GM11168 (cell line): ENCODE measurements at regions not wholly inside any gene's neighbourhood (a gene's known extent, or its start where the extent isn't known, plus 50 kb on each side); places are given as distances from the start of the nearest gene placed in this dataset.

Experiments used
- in situ Hi-C: fragments of 300-500 bp; cut with MboI; formaldehyde crosslinking; loops from one replicate; pipeline ENCODE4 v1.12.0; 2022; ENCODE audit warnings: low sequenced_read_pairs; ENCODE audit not compliant: unreplicated experiment

DNA sequence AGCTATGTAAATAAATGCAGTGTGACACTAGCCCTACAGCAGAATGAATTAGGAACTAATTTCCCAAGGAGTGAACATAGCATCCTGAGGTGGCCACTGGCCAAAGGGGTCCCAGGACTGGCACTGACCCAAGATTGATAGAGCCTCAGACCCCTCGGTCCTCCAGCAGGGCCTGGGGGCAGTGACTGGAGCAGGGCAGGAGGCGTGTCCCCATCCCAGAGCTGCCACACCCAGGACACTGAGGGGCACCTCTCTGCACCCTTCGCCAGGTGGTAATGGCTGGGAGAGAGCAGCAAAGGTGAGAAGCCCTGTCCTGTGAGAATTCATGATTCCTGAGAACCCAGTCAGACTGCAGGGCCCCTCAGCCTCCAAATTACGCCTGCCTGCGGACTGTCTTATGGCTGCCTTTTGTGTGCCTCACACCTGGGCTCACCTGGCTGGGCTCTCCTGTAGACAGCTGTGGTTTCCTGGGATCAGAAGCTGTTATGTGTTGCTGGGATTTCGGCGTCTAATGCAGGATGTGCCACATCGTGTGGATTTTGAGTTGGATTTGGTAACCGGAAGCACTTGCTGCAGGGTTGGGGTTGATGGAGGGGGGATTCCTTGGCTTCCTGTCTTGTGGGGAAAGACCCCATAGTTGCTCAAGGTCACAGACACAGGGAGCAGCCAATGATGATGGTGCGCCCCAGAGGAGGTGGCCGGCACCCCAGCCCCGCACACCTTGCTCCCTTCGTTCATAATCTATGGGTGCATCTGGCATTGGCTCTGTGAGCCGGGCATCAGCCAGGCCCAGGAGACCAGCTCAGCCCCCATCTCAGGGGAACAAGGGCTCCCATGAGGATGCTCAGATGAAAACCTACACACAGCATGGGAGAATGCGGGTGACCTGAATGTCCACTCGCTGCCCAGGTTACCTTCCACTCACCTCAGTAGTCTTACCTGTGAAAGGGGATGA lies 582.9 kb downstream of the BRD1 start:
- in situ Hi-C loops, result no loop called here

DNA sequence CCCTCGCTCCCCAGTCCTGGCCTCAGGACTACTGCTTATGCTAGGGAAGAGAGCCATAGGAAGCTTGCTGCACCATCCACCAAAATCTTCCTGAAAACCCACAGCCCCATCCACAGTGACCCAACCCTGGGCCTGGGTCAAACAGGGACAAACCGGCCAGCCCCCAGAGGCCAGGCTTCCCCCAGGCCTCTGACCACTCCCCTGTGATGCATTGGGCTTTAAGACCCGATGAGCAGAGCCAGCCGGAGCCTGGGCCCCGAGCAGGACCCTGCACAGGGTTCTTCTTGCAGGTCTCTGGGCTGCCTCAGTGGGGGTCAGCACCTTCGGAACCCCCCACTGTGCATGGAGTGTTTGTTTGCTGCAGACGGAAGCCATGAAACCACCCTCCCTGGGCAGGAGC lies 583.7 kb downstream of the BRD1 start:
- in situ Hi-C loops, result no loop called here

DNA sequence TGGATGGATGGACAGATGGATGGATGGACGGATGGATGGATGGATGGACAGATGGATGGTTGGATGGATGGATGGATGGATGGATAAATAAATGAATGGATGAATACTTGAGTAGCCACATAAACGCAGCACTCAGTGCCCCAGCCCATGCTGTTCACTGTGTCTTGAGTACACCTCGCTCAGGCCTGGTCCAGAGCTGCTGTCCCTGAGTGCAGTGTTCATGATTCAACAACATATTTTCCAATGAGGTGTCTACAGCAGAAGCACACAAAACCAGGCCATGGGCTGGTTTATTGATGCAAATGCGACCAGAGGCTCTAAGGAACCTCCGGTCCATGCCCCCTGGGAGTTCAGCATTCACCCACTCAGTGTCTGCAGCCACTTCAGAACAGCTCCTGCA lies 584.3 kb downstream of the BRD1 start:
- in situ Hi-C loops, result no loop called here

DNA sequence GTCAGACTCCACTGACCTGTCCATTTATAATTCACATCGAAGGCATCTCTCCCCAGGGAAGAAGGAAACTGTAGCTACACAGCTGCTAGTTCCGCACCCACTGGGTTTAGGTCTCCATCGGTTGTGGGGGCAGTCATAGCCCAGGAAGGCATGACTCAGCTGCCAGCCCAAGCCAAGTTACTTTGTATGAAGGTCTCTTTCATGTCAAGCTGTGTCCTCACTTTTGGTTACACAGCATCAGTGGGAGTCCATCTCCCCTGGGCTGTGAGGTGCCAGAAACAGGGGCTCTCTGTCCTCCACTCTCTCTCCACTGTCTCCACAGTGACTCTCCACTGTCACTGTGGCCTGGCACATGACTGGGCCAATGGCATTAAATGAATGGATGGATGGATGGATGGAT lies 585.2 kb downstream of the BRD1 start:
- in situ Hi-C loops, result no loop called here

DNA sequence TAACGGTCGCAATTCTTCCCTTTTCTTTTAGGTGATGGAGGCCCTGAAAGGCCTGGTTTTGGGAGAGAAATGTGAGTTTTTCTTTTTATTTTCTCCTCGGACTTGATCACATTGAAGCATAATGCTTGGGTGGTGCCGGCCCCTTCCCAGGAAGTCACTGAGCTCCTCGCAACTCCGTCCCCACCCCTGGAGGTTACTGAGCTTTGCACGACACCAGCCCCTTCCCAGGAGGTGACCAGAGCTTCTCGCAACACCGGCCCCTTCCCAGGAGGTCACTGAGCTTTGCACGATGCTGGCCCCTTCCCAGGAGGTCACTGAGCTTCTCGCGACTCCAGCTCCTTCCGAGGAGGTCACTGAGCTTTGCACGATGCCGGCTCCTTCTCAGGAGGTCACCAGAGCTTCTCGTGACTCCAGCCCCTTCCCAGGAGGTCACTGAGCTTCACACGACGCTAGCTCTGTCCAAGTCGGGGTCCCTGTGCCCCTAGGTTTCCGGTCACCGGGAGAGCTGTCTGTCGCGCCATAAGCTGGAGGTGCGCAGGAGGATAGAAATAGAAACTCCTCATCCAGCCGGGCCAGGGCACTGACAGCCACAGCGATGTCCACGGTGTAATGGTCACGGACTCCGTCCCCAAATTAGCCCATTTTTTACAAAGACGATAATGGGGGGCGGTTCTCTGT lies 586.4 kb downstream of the BRD1 start:
- in situ Hi-C loops, result no loop called here

DNA sequence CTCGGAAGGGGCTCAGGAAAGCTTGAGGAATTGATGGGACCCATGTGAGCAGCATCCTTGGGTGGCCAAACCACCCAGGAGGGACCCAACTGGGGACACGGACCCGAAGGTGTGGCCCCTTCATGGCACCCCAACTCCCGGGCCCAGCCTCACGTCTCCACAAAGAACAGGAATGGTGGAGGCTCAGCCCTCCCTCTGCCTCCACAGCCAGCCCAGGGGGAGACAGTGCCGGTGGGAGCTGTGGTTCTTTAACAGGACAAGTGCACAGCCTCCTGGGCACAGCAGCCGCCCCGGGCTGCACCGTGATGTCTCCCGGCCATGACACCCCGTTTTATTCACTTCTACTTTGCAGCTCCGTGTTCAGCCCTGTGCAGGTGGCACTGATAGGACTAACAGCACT lies 587.2 kb downstream of the BRD1 start:
- in situ Hi-C loops, result no loop called here

DNA sequence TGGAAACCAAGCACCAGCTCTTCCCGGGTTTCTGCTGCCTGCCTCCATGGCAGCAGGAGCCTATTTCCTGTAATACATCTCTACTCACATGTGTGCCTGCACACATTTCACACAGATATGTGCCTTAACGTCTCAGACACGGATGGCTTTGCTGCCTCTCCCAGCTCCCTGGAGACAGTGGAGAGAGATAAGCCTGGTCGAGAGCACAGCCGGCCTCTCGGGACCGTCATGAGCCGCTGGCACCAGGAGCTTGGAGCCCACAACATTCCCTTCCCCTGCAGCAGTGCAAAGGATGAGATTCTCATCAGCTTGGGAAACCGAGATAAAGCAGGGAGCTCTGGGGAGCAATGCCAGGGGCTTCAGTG lies 587.7 kb downstream of the BRD1 start:
- in situ Hi-C loops, result no loop called here

DNA sequence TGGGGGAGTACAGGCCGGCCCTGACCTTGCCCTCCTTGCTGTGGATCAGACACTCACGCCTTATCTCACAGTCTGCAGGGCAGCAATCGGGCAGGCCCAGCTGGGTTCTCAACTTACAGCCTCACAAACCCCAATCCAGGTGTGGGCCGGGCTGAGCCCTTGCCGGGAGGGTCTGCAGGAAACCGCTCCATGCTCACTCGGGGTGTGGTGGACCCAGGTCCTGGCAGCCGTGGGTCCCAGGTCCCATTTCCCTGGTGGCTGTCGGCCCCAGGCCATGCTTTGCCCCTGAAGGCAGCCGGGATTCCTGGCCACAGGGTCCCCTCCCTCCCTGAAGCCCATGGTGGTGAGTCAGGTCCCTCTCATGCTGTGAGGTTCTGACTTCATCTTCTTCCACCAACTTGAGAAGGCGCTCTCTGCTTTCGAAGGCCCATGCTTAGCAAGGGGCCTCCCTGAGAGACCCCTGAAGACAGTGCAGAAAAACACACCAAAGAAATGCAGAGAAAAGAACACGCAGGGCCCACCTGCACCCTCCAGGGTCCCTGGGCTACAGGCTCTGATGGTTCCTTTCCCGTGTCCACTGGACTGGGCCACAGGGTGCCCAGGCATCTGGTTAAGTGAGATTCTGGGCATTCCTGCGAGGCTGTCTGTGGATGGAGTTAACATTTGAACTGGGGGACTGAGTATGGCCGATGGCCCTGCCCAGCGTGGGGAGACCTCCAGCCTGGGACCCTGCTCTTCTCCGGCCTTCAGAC lies 588.2 kb downstream of the BRD1 start:
- in situ Hi-C loops, result no loop called here

DNA sequence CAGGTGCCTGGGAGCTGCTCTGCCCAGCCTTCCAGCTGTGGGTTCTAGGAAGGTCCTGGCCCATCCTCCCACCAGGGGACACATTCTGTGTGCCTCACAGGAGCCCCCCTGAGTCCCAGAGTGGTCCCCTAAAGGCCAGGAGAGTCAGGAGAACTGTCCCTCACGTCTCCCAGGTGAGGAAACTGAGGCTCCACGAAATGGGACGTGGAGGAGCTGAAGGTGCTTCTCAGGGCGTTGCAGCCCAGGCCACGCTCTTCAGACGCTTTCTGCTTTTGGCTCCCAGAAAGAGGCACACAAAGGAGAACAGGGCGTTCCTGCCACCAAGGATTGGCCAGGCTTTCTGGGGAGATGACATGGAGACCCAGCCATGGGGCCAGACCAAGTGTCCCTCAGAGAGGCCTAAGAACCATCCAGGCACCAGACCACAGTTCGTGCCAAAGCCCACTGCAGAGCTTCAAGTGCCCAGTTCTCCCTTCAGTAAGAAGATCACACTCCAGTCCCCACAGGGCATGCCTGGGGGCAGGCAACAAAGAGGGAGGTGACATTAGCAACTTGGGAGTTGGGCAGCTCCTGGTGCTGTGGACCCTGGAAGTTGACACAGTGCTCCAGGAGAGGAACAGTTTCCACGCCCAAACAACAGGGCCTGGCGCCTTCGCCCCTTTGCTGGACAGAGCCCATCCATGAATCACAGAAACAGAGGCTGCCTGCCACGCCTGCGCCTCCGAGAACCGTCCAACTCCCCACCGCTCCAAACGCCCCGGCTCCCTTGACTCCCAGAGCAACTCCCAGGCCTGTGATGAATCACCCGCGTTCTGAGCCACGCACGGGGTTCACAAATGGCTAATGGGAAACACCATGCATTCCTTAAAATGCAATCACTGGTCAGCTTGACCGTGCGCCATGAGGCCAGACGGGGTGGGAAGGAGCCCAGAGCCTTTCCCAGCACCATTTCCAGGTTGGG lies 589.2 kb downstream of the BRD1 start:
- in situ Hi-C loops, result no loop called here

DNA sequence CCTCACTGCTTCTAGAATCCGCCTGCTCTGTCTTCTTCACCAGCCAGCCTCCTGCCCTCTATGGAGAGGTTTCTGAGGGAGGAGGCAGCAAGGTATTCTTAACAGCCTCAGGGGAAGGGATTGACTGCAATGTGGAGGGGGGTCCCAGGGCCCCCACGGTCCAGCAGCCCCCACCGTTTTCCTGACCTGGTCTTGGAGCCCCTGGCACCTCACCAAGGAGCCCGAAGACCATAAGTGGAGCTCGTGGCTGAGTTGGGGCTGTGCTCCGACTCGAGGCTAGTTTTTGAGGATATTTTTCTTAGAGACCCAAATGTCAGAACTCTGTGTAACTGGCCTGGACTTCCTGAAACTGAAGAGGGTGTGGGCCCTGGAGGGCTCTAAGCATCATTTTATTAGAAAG lies 590.0 kb downstream of the BRD1 start:
- in situ Hi-C loops, result no loop called here

DNA sequence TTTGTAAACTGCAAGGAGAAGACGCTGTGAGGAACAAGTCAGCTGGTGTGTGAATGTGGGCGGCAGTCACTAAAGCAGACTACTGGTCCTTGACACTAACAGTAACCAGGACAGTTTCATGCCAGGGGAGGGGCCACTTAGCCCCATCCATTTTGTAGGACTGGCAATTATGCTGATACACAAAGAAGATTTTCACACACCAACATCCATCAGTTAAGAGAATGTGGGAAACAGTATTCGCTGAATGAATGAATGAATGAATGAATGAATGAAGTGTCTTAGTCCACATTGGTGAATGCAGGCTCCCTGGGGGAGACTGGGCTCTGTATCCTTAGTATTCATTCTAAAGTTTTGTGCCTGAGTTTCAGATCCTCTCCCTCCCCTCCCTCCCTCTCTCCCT lies 590.4 kb downstream of the BRD1 start:
- in situ Hi-C loops, result no loop called here

DNA sequence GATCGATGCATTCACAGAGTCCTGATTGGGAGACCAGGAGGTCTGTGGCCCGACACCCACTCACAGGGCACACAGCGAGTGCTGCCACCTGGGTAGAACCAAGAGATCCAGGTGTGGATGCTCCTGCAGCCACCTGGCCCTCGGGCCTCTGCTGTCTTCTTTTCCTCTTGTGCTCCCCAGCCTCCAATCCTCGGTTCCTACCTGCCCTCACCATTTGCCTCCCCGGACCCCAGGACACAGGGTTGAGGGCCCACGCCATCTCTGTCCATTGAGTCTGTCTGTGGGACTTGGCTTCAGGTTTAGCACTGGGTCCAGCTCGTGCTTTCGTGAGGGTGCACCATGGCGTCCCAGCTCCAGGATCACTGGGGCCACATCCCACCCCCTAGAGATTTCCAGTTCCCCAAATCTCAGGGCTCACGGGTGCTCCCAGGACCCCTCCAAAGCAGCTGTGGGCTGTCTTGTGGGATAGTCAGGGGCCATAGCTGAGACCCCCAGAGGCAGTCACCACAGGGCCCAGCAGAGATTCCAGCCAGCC lies 591.1 kb downstream of the BRD1 start:
- in situ Hi-C loops, result no loop called here

DNA sequence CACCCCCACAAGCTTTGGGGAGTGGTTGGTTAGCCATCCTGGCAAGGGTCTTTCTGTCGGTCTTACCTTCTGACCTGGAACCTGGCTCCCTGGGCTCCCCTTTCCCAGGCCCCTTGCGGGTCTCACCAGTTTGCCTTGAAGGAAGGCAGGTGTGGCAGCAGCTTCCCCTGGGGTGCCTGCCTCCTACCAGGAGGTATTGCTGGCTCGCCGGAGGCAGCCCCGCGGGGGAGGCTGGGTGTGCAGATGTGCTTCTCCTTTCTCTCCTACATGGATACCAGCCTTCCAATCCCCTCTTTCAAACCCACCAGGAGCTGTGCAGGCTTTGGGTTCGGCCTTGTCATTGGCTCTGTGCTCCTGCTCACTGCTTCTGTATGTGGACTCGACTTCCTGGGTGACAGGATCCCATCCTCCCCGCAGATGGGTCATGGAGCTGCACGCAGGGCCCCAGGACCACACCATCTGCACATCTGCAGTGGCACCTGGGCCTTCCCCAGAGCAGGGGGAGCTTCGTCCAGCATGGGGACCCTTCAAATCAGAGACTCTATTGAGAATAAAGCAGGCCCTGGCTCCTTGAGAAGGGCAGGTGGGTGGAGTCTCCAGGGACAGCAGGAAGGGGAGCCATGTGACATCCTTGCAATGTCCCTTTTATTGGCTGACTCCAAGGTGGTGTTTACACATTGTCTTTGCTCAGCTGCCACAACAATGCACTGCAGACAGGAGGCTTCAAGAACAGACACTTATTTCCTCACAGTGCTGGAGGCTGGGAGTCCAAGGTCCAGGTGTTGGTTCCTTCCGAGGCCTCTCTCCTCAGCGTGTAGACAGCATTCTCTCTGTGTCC lies 592.0 kb downstream of the BRD1 start:
- in situ Hi-C loops, result no loop called here

DNA sequence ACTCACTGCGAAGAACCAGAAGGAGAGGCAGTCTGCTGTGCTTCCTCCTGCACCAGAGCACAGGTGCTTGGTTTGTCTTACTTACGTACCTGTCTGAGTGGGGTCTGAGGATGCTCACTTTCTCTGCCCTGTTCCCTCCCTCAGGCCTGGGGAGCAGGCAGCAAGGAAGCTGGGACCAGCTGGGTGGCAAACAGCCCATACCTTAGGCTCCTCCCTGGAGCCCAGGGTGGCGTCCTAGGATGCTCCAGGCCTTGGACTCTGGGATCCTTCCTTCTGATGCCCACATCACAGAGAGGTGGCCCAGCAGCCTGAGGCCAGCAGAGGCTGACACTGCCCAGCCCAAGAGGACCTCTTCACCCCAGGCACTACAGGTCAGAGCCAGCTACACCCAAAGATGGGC lies 593.2 kb downstream of the BRD1 start:
- in situ Hi-C loops, result no loop called here

DNA sequence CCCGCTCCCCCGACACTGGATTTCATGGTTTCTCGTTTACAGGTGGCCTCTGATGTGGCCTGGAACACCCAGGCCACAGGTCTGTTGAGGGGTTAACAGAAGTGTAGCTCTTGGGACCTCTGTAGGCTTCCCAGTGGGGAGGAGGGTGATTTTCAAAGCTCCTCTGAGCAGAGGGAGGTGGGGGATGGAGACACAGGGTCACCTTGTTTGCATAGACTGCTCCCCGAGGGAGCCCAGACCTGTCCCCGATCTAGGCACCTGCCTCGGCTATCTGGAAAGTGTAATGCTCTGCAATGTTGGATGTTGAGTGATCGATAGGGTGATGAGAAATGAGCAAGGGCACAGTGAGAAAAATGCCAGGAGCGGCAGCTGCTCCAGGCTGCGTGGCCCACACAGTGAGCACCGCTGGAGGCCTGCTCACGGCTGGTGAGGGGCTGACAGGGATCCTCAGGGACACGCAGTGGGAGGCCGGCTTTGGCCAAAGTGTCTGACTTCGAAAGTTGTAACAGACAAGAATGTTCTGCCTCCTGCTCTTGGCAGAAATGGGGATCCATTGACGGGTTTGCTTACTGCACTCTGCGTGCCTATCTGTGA lies 594.1 kb downstream of the BRD1 start:
- in situ Hi-C loops, result no loop called here

DNA sequence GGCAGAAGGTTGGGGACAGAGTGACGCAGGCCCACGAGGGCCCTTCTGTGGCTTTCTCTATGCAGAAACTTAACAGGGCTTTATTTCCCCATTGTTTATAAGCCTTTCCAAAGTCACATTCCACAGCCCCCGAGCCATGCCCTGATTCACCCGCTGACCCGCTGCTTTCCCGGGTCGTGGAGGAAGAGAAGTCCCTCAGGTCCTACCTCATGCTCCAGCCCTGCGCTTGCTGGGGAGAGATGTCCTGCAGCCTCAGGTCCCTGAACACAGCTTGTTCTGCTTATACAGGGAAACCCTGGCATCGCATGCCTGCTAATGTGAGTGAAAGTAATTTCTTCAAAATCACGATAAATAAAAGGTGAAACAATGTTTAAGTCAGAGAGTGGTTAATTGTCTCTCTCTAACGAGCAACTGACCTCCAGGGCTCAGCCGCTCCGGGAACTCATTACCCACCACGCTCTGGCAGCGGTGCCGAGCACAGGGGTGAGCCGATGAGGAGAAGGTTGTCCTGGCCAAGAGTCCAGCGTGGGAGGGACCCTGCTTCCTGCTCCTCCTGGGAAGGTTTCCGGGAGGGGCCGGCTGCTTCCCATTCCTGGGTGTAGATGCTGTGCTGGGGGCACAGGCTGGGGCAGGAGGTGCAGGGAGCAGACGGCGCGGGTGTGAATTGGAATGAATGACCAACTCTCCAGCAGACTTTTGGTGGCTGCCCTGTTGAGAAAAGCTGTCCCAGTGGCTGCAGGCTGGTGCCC lies 595.2 kb downstream of the BRD1 start:
- in situ Hi-C loops, result no loop called here

DNA sequence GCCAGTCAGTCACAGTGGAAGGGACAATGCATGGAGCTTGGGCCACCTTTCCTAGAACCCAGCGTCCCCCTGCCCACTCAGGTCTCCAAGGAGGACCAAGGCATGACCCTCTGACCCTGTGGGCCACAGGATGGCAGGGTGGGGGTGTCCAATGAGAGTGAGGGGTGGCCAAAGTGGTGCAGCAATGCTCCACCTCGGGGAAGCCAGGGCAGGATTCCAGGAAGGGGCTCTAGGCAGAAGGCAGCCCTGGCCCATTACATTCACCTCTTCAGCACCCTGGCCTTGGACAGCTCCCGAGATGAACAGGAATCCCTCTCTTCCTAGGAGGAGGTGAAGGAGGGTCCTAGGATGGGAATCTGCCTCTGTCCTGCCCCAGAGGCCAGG lies 597.5 kb downstream of the BRD1 start:
- in situ Hi-C loops, result no loop called here
